HUES48 (cell line): ENCODE measurements at regions not wholly inside any gene's neighbourhood (a gene's known extent, or its start where the extent isn't known, plus 50 kb on each side); places are given as distances from the start of the nearest gene placed in this dataset.

Experiments
- H3K27ac ChIP-seq: one replicate; pipeline ENCODE4 v1.7.0; 2013; ENCODE audit warnings: low read depth, low read length, inconsistent platforms
- H3K27me3 ChIP-seq: 2 replicates; pipeline ENCODE4 v1.6.1; 2013; ENCODE audit warnings: mild to moderate bottlenecking, low read length; ENCODE audit not compliant: control insufficient read depth, insufficient read depth
- H3K36me3 ChIP-seq: 2 replicates; pipeline ENCODE4 v1.6.1; 2013; ENCODE audit warnings: low read length; ENCODE audit not compliant: control insufficient read depth, insufficient read depth
- H3K4me1 ChIP-seq: 2 replicates; pipeline ENCODE4 v1.6.1; 2013; ENCODE audit warnings: mild to moderate bottlenecking, low read length; ENCODE audit not compliant: control insufficient read depth, insufficient read depth
- H3K4me3 ChIP-seq: 2 replicates; pipeline ENCODE4 v1.5.1; 2013; ENCODE audit warnings: mild to moderate bottlenecking, low read depth, low read length
- H3K9ac ChIP-seq: 2 replicates; pipeline ENCODE4 v1.6.1; 2013; ENCODE audit warnings: mild to moderate bottlenecking, low read depth, low read length, moderate library complexity
- H3K9me3 ChIP-seq: 2 replicates; pipeline ENCODE4 v1.6.1; 2013; ENCODE audit warnings: low read length; ENCODE audit not compliant: control insufficient read depth, insufficient read depth

- H3K36me3 ChIP-seq: no peaks in the 10 kb centered on the region
- no peaks in the 10 kb centered on the region for H3K4me1 ChIP-seq
- no peak overlapping the region for H3K4me3 ChIP-seq
- no peaks in the 10 kb centered on the region for H3K9me3 ChIP-seq
- H3K9ac ChIP-seq: no peak overlapping the region
- no peaks in the 10 kb centered on the region for H3K27me3 ChIP-seq
- no peak overlapping the region for H3K27ac ChIP-seq
These were observed 1387.5 kb downstream of the BRD1 start for GRCh38 chr22:48440176-48440575.

- no peaks in the 10 kb centered on the region for H3K9me3 ChIP-seq
- no peaks in the 10 kb centered on the region for H3K36me3 ChIP-seq
- no peaks in the 10 kb centered on the region for H3K27me3 ChIP-seq
- H3K9ac ChIP-seq: no peak overlapping the region
- H3K27ac ChIP-seq: no peak overlapping the region
- H3K4me3 ChIP-seq: no peak overlapping the region
- H3K4me1 ChIP-seq: no peaks in the 10 kb centered on the region
These were observed 1388.0 kb downstream of the BRD1 start for GRCh38 chr22:48439560-48440135.

- no peak overlapping the region for H3K27ac ChIP-seq
- H3K36me3 ChIP-seq: no peaks in the 10 kb centered on the region
- H3K9me3 ChIP-seq: no peaks in the 10 kb centered on the region
- no peaks in the 10 kb centered on the region for H3K27me3 ChIP-seq
- H3K4me3 ChIP-seq: no peak overlapping the region
- H3K9ac ChIP-seq: no peak overlapping the region
- H3K4me1 ChIP-seq: no peaks in the 10 kb centered on the region
These were observed 1388.7 kb downstream of the BRD1 start for GRCh38 chr22:48438800-48439559.

- Histone ChIP-seq H3K27me3 (no peaks in the 10 kb centered on the region), H3K4me3 (no peak overlapping the region), H3K27ac (no peak overlapping the region), H3K4me1 (no peaks in the 10 kb centered on the region), H3K9me3 (no peaks in the 10 kb centered on the region), H3K36me3 (no peaks in the 10 kb centered on the region), H3K9ac (no peak overlapping the region)
These were observed 1389.6 kb downstream of the BRD1 start for GRCh38 chr22:48438096-48438495.

GRCh38 chr22:48436201-48436931, 1391.3 kb downstream of the BRD1 start:
- H3K4me3 ChIP-seq: no peak overlapping the region
- no peak overlapping the region for H3K9ac ChIP-seq
- H3K27ac ChIP-seq: no peak overlapping the region
- H3K4me1 ChIP-seq: no peaks in the 10 kb centered on the region
- no peaks in the 10 kb centered on the region for H3K9me3 ChIP-seq
- no peaks in the 10 kb centered on the region for H3K36me3 ChIP-seq
- no peaks in the 10 kb centered on the region for H3K27me3 ChIP-seq

- Histone ChIP-seq H3K27ac (no peak overlapping the region), H3K4me1 (no peaks in the 10 kb centered on the region), H3K9ac (no peak overlapping the region), H3K27me3 (no peaks in the 10 kb centered on the region), H3K9me3 (no peaks in the 10 kb centered on the region), H3K4me3 (no peak overlapping the region), H3K36me3 (no peaks in the 10 kb centered on the region)
These were observed 1392.8 kb downstream of the BRD1 start for GRCh38 chr22:48434868-48435250.

GRCh38 chr22:48434156-48434867, 1393.4 kb downstream of the BRD1 start:
- no peaks in the 10 kb centered on the region for H3K4me1 ChIP-seq
- H3K27ac ChIP-seq: no peak overlapping the region

GRCh38 chr22:48433647-48434046, 1394.0 kb downstream of the BRD1 start:
- Histone ChIP-seq H3K9me3 (no peaks in the 10 kb centered on the region), H3K27me3 (no peaks in the 10 kb centered on the region), H3K27ac (no peak overlapping the region), H3K9ac (no peak overlapping the region), H3K36me3 (no peaks in the 10 kb centered on the region), H3K4me3 (no peak overlapping the region), H3K4me1 (no peaks in the 10 kb centered on the region)

More at GRCh38 chr22:48434156-48434867, 1393.4 kb downstream of the BRD1 start:
- Histone ChIP-seq H3K9me3 (no peaks in the 10 kb centered on the region), H3K36me3 (no peaks in the 10 kb centered on the region), H3K4me3 (no peak overlapping the region), H3K27me3 (no peaks in the 10 kb centered on the region), H3K9ac (no peak overlapping the region)

GRCh38 chr22:48432781-48433518, 1394.7 kb downstream of the BRD1 start:
- H3K4me1 ChIP-seq: no peaks in the 10 kb centered on the region
- H3K27me3 ChIP-seq: no peaks in the 10 kb centered on the region
- H3K36me3 ChIP-seq: no peaks in the 10 kb centered on the region
- no peak overlapping the region for H3K9ac ChIP-seq
- no peak overlapping the region for H3K4me3 ChIP-seq
- no peak overlapping the region for H3K27ac ChIP-seq
- H3K9me3 ChIP-seq: no peaks in the 10 kb centered on the region

GRCh38 chr22:48431536-48432315, 1395.9 kb downstream of the BRD1 start:
- Histone ChIP-seq H3K36me3 (no peaks in the 10 kb centered on the region), H3K9ac (no peak overlapping the region), H3K9me3 (no peaks in the 10 kb centered on the region), H3K27me3 (no peaks in the 10 kb centered on the region), H3K4me3 (no peak overlapping the region), H3K4me1 (no peaks in the 10 kb centered on the region), H3K27ac (no peak overlapping the region)
